ENCODE measurements at regions not wholly inside any gene's neighbourhood (a gene's known extent, or its start where the extent isn't known, plus 50 kb on each side); places are given as distances from the start of the nearest gene placed in this dataset.
A peak's percentile ranks its signal among the peaks of the same experiment; 100 is the strongest.

- Histone ChIP-seq H2AFZ (no peak overlapping the region), H3K27ac (no peak overlapping the region), H3F3A (ENCODE audit: insufficient read depth) (no peaks in the 10 kb centered on the region), H3K9me2 (ENCODE audit: insufficient read depth) (no peaks in the 10 kb centered on the region), H4K20me1 (ENCODE audit: insufficient read depth) (no peaks in the 10 kb centered on the region), H3K4me2 (ENCODE audit: unreplicated experiment) (no peak overlapping the region), H3K4me1 (ENCODE audit: insufficient read depth) (peaks cover 9% of the 10 kb centered on the region; the same call in 1 of the 2 replicates), H3K9ac (no peak overlapping the region), H3K36me3 (ENCODE audit: low read depth) (no peaks in the 10 kb centered on the region), H3K4me3 (no peak overlapping the region), H3K27me3 (replicated peaks; ENCODE audit: insufficient read depth) (no peaks in the 10 kb centered on the region), H3K9me3 (ENCODE audit: low read depth) (no peaks in the 10 kb centered on the region), H3K79me2 (ENCODE audit: insufficient read depth) (no peaks in the 10 kb centered on the region)
- DNase-seq, result no peak
- in situ Hi-C loops (cut with MboI), result no loop called here
- 92 to 93% methylated on average over 11 of the region's 11 CpGs for WGBS, 2 experiments (ENCODE audit: low coverage in 1 of 2, low lambda C conversion rate in 2 of 2, missing lambda C conversion rate in 2 of 2)
- TF ChIP-seq EZH2phosphoT487 (IDR thresholded peaks at IDR 0.05; ENCODE audit: insufficient read depth, low read depth), result no peak
- TF ChIP-seq EZH2 (IDR thresholded peaks at IDR 0.05; ENCODE audit: insufficient read depth, poor library complexity, severe bottlenecking), result no peak
These were observed 394.7 kb upstream of the AKR1E2 start for GRCh38 chr10:4431114-4431863.

- Histone ChIP-seq H3F3A (ENCODE audit: insufficient read depth) (no peaks in the 10 kb centered on the region), H3K4me1 (ENCODE audit: insufficient read depth) (peaks cover 9% of the 10 kb centered on the region; the same call in 1 of the 2 replicates), H2AFZ (peak overlapping the region; percentile 44), H3K27me3 (replicated peaks; ENCODE audit: insufficient read depth) (no peaks in the 10 kb centered on the region), H3K27ac (no peak overlapping the region), H3K36me3 (ENCODE audit: low read depth) (no peaks in the 10 kb centered on the region), H3K9ac (no peak overlapping the region), H3K4me3 (no peak overlapping the region), H3K9me2 (ENCODE audit: insufficient read depth) (no peaks in the 10 kb centered on the region), H4K20me1 (ENCODE audit: insufficient read depth) (no peaks in the 10 kb centered on the region), H3K79me2 (ENCODE audit: insufficient read depth) (no peaks in the 10 kb centered on the region), H3K4me2 (ENCODE audit: unreplicated experiment) (no peak overlapping the region), H3K9me3 (ENCODE audit: low read depth) (no peaks in the 10 kb centered on the region)
- 45 to 46% methylated on average over 9 of the region's 9 CpGs for WGBS, 2 experiments (ENCODE audit: low coverage in 1 of 2, low lambda C conversion rate in 2 of 2, missing lambda C conversion rate in 2 of 2)
- no peak for DNase-seq
- in situ Hi-C loops (cut with MboI), result no loop called here
- TF ChIP-seq EZH2phosphoT487 (IDR thresholded peaks at IDR 0.05; ENCODE audit: insufficient read depth, low read depth), result no peak
- TF ChIP-seq EZH2 (IDR thresholded peaks at IDR 0.05; ENCODE audit: insufficient read depth, poor library complexity, severe bottlenecking), result no peak
These were observed 396.4 kb upstream of the AKR1E2 start for GRCh38 chr10:4429571-4429970.

DNA sequence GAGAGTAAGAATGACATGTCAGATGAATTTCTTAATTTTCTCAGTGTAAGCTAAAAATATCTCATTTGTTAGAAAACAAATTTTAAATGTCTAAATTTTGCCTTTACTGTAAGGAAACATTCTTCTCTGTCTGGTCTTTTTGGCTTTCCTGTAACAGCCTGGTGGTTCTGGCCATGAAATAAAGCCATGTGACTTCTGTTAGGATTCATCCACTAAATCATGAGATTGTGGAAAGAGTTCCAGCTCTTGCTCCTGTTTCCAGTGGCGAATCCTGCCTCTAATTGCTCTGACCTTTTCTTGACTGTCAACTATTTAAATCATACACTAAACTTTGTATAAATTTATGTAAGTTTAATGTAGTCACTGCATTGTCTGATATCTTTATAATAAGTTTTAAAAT is 398.5 kb upstream of the AKR1E2 start:
- Histone ChIP-seq H3K27me3 (replicated peaks; ENCODE audit: insufficient read depth) (no peaks in the 10 kb centered on the region), H3K79me2 (ENCODE audit: insufficient read depth) (no peaks in the 10 kb centered on the region), H3F3A (ENCODE audit: insufficient read depth) (no peaks in the 10 kb centered on the region), H3K4me3 (no peak overlapping the region), H3K4me1 (ENCODE audit: insufficient read depth) (peaks cover 9% of the 10 kb centered on the region; the same call in 1 of the 2 replicates), H3K4me2 (ENCODE audit: unreplicated experiment) (no peak overlapping the region), H3K27ac (no peak overlapping the region), H3K9ac (no peak overlapping the region), H3K9me3 (ENCODE audit: low read depth) (no peaks in the 10 kb centered on the region), H2AFZ (no peak overlapping the region), H3K36me3 (ENCODE audit: low read depth) (no peaks in the 10 kb centered on the region), H3K9me2 (ENCODE audit: insufficient read depth) (no peaks in the 10 kb centered on the region), H4K20me1 (ENCODE audit: insufficient read depth) (no peaks in the 10 kb centered on the region)
- WGBS, 2 experiments (ENCODE audit: low coverage in 1 of 2, low lambda C conversion rate in 2 of 2, missing lambda C conversion rate in 2 of 2), result 82 to 88% methylated on average over 1 of the region's 1 CpG
- no peak for TF ChIP-seq EZH2phosphoT487 (IDR thresholded peaks at IDR 0.05; ENCODE audit: insufficient read depth, low read depth)
- no peak for TF ChIP-seq EZH2 (IDR thresholded peaks at IDR 0.05; ENCODE audit: insufficient read depth, poor library complexity, severe bottlenecking)
- in situ Hi-C loops (cut with MboI), result no loop called here
- peak; percentile 4 for DNase-seq

DNA sequence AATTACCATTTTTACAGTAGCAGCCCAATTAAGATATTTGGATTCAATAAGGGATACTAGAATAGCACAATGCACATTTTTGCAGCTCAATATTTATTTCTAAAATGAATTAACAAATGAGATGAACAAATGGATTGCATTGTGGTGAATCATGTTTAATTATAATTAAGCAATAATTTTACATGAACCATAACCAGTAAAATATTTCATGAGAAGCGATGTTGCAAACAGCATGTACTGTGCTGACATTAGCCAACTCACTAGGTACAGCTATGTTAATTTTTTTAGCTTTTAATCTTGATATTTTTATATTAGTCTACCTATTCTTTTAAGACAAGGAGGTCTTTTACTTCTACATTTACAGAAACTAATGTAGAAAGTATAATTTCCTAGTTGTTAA is 399.1 kb upstream of the AKR1E2 start:
- H3K4me3 ChIP-seq, result no peak overlapping the region
- H3K9ac ChIP-seq, result no peak overlapping the region
- H3K4me1 ChIP-seq (ENCODE audit: insufficient read depth), result peaks cover 9% of the 10 kb centered on the region; the same call in 1 of the 2 replicates
- TF ChIP-seq EZH2phosphoT487 (IDR thresholded peaks at IDR 0.05; ENCODE audit: insufficient read depth, low read depth) (no peak), EZH2 (IDR thresholded peaks at IDR 0.05; ENCODE audit: insufficient read depth, poor library complexity, severe bottlenecking) (no peak)
- in situ Hi-C loops (cut with MboI), result no loop called here
- DNase-seq, result peak; percentile 13
- no peaks in the 10 kb centered on the region for H3K79me2 ChIP-seq (ENCODE audit: insufficient read depth)
- no peaks in the 10 kb centered on the region for H4K20me1 ChIP-seq (ENCODE audit: insufficient read depth)
- no peaks in the 10 kb centered on the region for H3K9me3 ChIP-seq (ENCODE audit: low read depth)
- WGBS, 2 experiments (ENCODE audit: low coverage in 1 of 2, low lambda C conversion rate in 2 of 2, missing lambda C conversion rate in 2 of 2), result 57 to 64% methylated on average over 1 of the region's 1 CpG
- H3K9me2 ChIP-seq (ENCODE audit: insufficient read depth), result no peaks in the 10 kb centered on the region
- no peak overlapping the region for H2AFZ ChIP-seq
- H3K36me3 ChIP-seq (ENCODE audit: low read depth), result no peaks in the 10 kb centered on the region
- H3F3A ChIP-seq (ENCODE audit: insufficient read depth), result no peaks in the 10 kb centered on the region
- H3K4me2 ChIP-seq (ENCODE audit: unreplicated experiment), result no peak overlapping the region
- no peaks in the 10 kb centered on the region for H3K27me3 ChIP-seq (replicated peaks; ENCODE audit: insufficient read depth)
- H3K27ac ChIP-seq, result no peak overlapping the region
